ENCODE measurements at regions not wholly inside any gene's neighbourhood (a gene's known extent, or its start where the extent isn't known, plus 50 kb on each side); places are given as distances from the start of the nearest gene placed in this dataset.

- DNase-seq (ENCODE audit: low read depth in 1 of 2, low spot score in 1 of 2) (no peak), FAIRE-seq (peak; percentile 13), ATAC-seq (no peak)
- H3K4me3 ChIP-seq, result no peak overlapping the region
- TF ChIP-seq POLR2AphosphoS2 (conservative IDR thresholded peaks at IDR 0.05; ENCODE audit: low read length) (no peak), JUN (IDR thresholded peaks at IDR 0.05) (no peak), MAFK (IDR thresholded peaks at IDR 0.05; ENCODE audit: partially characterized antibody) (no peak), ZC3H11A (IDR thresholded peaks at IDR 0.05) (no peak), RNF2 (IDR thresholded peaks at IDR 0.05; ENCODE audit: borderline replicate concordance, low read depth) (no peak), CHD4 (IDR thresholded peaks at IDR 0.05; ENCODE audit: borderline replicate concordance) (no peak), FOXS1 (CRISPR knock-in tag; IDR thresholded peaks at IDR 0.05) (no peak)
- H3K27ac ChIP-seq, result no peak overlapping the region
- no peaks in the 10 kb centered on the region for H3K4me1 ChIP-seq
- POLR2A ChIA-PET, result no interaction called here
- H3K4me2 ChIP-seq, result no peak overlapping the region
- WGBS (ENCODE audit: missing lambda C conversion rate), result 61% methylated on average over 4 of the region's 4 CpGs
- peaks cover 6% of the 10 kb centered on the region for H3K9me3 ChIP-seq
- CTCF ChIA-PET, result no interaction called here
Measured at GRCh38 chr2:52064234-52064633, 1032.3 kb upstream of the NRXN1 start.

GRCh38 chr2:52054824-52055223, 1022.9 kb upstream of the NRXN1 start:
- Histone ChIP-seq H3K4me3 (no peak overlapping the region), H3K9me3 (peaks cover 4% of the 10 kb centered on the region; the same call in 1 of the 3 replicates), H3K4me2 (no peak overlapping the region), H3K4me1 (no peaks in the 10 kb centered on the region), H3K27ac (no peak overlapping the region)
- FAIRE-seq (no peak), DNase-seq (ENCODE audit: low read depth in 1 of 2, low spot score in 1 of 2) (no peak), ATAC-seq (no peak)
- POLR2A ChIA-PET, result no interaction called here
- CTCF ChIA-PET, result no interaction called here
- WGBS (ENCODE audit: missing lambda C conversion rate), result 9% methylated on average over 3 of the region's 3 CpGs
- TF ChIP-seq RARB (CRISPR knock-in tag; IDR thresholded peaks at IDR 0.05), result no peak
- no peak for TF ChIP-seq FOXS1 (CRISPR knock-in tag; IDR thresholded peaks at IDR 0.05)
- no peak for TF ChIP-seq MAFK (IDR thresholded peaks at IDR 0.05; ENCODE audit: partially characterized antibody)
- TF ChIP-seq CHD2 (IDR thresholded peaks at IDR 0.05; ENCODE audit: low read length, partially characterized antibody), result no peak
- no peak for TF ChIP-seq CHD4 (IDR thresholded peaks at IDR 0.05; ENCODE audit: borderline replicate concordance)
- no peak for TF ChIP-seq TP53 (CRISPR knock-in tag; IDR thresholded peaks at IDR 0.05)
- no peak for TF ChIP-seq HES2 (IDR thresholded peaks at IDR 0.05)
- TF ChIP-seq E2F6 (IDR thresholded peaks at IDR 0.05; ENCODE audit: borderline replicate concordance, low read depth), result no peak
- no peak for TF ChIP-seq USF2 (IDR thresholded peaks at IDR 0.05)
- no peak for TF ChIP-seq EHF (CRISPR knock-in tag; IDR thresholded peaks at IDR 0.05)
- TF ChIP-seq CBX8 (IDR thresholded peaks at IDR 0.05), result no peak
- no peak for TF ChIP-seq BHLHE40 (IDR thresholded peaks at IDR 0.05; ENCODE audit: low read depth, low read length)
- no peak for TF ChIP-seq HOXB5 (CRISPR knock-in tag; IDR thresholded peaks at IDR 0.05)
- TF ChIP-seq CBX2 (IDR thresholded peaks at IDR 0.05; ENCODE audit: borderline replicate concordance, low read depth), result no peak
- no peak for TF ChIP-seq HEYL (CRISPR knock-in tag; IDR thresholded peaks at IDR 0.05)
- TF ChIP-seq NFE2L2 (conservative IDR thresholded peaks at IDR 0.05; ENCODE audit: low read length), result no peak
- no peak for TF ChIP-seq ATOH8 (CRISPR knock-in tag; IDR thresholded peaks at IDR 0.05; ENCODE audit: low read depth)

- H3K27ac ChIP-seq, result no peak overlapping the region
- TF ChIP-seq EP300 (IDR thresholded peaks at IDR 0.05), result no peak
- no peak for TF ChIP-seq TFCP2L1 (CRISPR knock-in tag; IDR thresholded peaks at IDR 0.05)
- TF ChIP-seq ZFP36 (IDR thresholded peaks at IDR 0.05; ENCODE audit: borderline replicate concordance, partially characterized antibody), result no peak
- no peak for TF ChIP-seq FOXS1 (CRISPR knock-in tag; IDR thresholded peaks at IDR 0.05)
- 9% methylated on average over 1 of the region's 1 CpG for WGBS (ENCODE audit: missing lambda C conversion rate)
- H3K4me3 ChIP-seq, result no peak overlapping the region
- DNase-seq (ENCODE audit: low read depth in 1 of 2, low spot score in 1 of 2) (no peak), ATAC-seq (no peak), FAIRE-seq (no peak)
- no peaks in the 10 kb centered on the region for H3K9me3 ChIP-seq
- POLR2A ChIA-PET, result no interaction called here
- CTCF ChIA-PET, result no interaction called here
- H3K4me2 ChIP-seq, result no peak overlapping the region
- no peaks in the 10 kb centered on the region for H3K4me1 ChIP-seq
Measured at GRCh38 chr2:52036853-52037252, 1004.9 kb upstream of the NRXN1 start.

All from A549 (cell line).